ENCODE measurements at regions not wholly inside any gene's neighbourhood (a gene's known extent, or its start where the extent isn't known, plus 50 kb on each side); places are given as distances from the start of the nearest gene placed in this dataset.

- no peak for DNase-seq (ENCODE audit: low read depth in 2 of 2)
These were observed 400.2 kb upstream of the NPVF start for GRCh38 chr7:25628446-25628845.

- no peak for DNase-seq (ENCODE audit: low read depth in 2 of 2)
These were observed 404.3 kb upstream of the NPVF start for GRCh38 chr7:25632616-25633015.

- DNase-seq (ENCODE audit: low read depth in 2 of 2): no peak
These were observed 405.2 kb upstream of the NPVF start for GRCh38 chr7:25633426-25634036.

DNA sequence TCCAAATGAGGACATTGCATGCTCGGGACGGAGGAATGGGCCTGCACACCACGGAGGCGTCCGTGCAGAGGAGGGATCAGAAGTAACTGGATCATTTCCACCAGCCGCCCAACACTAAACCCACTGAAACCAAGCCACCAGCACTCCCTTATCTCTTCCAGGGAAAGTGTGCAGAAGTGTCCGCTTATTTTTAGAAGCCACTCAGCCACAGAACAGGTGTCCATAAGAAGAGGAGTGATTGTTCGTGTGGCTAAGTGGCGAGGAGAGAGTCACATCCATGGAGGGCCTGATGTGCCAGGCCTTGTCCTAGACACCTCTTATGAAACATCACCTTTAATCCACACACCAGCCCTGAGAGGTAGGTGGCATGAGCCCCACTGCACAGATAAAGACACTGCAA is 407.9 kb upstream of the NPVF start:
- DNase-seq (ENCODE audit: low read depth in 2 of 2): no peak

DNA sequence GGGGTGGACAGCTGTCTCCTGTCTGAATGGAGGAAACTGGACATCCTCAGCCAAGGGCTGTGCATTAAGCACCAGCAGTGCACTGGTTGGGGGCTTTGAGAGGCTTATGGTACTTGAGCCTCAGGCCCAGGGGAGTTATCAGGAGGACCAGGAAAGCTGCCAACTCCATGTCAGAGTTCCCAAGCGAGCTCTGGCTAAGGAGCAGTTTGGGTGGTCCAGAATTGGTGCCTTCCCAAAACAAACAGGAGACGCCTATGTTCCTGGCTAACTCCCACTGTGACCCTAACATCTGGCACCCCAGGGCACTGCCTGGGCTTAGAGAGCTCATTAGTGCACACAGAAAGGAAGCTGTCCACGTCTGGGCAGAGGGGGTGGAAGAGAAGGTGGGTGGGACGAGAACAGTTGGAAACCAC is 408.6 kb upstream of the NPVF start:
- no peak for DNase-seq (ENCODE audit: low read depth in 2 of 2)

GRCh38 chr7:25638068-25638467 is 409.8 kb upstream of the NPVF start:
- no peak for DNase-seq (ENCODE audit: low read depth in 2 of 2)

DNA sequence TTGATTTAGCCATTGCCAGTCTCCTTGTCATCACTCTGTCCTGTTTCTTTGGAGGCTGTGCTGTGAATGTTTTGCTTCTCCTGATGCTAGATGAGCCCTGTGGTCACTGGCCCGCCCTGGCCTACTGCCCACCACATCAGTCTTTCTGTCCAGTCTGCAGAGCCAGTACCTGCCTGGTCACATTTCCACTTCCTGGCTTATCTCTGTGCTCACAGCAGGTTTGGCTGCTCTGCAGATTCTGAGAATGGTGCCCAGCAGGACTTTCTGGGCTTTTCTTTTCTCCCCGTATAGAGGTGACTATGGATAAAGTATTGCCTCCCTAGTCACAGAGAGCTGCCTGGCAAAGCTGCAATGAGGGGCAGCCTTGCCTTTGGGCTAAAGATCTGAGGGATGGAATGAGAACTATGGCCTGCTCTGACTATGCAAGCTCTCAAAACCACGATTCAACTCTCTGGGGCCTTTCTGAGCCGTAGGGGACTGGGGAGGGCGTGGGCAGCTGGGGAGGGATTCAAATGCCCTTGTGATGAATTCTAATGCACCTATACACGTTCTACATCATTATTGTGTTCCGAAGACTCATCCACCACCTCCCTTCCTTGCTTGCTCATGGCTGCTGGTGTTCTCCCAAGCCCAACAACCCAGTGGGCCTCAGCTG is 410.4 kb upstream of the NPVF start:
- DNase-seq (ENCODE audit: low read depth in 2 of 2): no peak

- no peak for DNase-seq (ENCODE audit: low read depth in 2 of 2)
These were observed 414.6 kb upstream of the NPVF start for GRCh38 chr7:25642849-25643248.

DNA sequence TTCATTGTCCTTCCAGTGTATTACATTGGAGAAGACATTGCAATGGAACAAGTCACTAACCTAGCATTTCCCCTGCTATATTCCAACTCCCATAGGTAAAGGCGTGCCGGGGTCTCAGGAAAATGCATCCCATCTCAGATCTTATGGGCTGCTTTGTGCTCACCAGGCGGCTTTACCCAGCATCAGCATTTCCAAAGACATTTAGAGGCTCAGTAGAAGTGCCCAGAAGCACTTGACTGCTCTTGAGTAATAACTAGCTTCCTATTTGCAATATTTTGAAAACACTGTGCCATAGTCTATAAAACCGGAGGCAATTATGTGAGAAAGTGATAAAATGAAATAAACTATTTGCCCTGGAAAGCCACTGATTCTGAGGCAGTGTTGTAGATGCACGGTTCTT is 415.0 kb upstream of the NPVF start:
- DNase-seq (ENCODE audit: low read depth in 2 of 2): no peak

DNA sequence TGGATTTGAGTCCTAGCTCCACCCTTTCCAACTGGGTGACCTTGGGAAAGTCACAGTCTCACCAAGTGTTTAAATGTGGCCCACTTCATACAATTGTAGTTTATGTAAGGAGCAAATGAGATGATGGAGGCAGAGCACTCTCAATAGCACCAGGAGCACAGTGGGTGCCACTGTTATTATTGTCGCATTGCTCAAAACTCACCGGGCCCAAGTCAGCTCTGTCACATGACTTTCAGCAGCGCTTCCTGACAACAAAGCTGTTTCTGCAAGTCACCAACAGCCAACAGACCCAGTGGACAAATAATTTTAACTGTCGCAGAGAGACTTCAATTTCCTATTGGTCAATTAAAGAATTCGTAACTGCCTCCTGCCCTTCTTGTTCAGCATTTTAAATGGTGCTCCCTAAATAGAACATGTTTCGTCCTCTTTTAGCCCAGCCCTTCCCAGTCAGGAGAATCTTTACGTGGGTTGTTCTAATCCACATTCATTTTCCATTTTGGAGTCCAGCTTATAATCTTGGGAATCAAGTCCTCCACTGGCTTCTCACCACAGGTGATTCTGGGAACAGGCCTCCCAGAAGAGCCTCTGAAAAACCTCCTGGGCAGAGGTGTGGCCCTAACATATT is 415.6 kb upstream of the NPVF start:
- DNase-seq (ENCODE audit: low read depth in 2 of 2): no peak

DNA sequence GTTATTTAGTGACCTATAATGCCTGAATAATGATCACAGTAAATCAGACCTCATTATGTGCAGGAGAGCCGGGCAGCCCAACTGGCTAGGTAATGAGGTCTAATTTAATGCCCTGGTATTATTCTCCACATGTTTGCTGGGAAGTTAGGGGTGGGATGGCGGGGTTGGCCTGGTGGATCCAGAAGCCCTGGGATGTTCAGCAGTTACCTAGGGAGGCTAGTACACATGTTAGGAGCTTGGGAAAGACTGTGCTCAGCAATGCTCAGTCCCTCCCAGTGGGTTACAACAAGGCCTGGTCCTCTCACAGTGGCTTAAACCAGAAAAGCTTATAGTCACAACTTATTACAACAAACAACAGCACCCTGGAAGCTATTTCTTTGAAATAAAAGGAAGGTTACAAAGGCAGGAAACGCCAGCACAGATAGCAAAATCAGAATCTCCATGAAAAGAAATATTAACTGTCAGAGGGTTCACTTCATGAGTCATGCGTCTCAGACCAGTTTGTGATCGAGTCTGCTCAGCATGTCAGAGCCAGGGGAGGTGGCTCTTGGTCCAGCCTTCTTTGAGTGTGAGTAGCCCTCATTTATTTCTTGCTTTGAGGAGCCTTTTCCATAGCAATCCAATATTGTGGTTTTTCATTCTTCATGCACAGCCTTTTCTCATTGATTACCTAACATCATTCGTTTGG is 418.6 kb upstream of the NPVF start:
- no peak for DNase-seq (ENCODE audit: low read depth in 2 of 2)

DNA sequence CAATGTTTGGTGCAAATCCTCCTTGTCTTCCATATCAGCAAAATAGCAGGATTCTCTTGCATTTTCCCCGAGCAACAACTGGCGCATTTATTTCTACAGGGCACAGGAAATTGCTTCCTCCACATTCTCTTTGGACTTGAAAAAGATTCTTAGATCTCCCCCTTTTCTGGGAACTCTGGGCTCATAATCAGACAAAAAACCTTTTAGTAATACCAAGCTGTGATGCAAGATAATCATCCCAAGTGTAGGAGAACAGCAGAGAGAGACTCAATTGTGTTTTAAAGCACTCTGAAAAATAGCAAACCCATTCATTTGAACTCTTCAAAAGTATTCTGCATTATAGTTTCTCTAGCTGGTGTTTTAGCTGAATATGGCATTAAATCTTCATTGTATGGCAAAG is 419.6 kb upstream of the NPVF start:
- no peak for DNase-seq (ENCODE audit: low read depth in 2 of 2)

DNA sequence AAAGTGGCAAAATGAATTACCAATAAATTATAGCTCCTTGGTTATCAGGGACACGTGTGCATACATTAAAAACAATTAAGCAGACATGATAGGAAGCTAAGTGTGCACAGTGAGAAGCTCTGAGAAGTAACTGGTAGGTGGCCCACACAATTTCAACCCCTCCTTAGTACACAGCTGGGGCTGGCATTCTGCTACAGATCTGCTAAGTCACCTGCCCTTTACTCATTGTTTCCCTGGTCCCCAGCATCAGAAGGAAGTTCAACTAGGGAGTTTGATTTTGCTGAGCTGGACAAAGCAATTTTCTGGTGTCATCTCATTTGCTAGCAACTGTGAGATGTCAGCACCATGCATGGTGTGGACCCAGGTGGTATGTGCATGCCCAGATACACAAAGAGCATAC is 424.1 kb upstream of the NPVF start:
- no peak for DNase-seq (ENCODE audit: low read depth in 2 of 2)

DNA sequence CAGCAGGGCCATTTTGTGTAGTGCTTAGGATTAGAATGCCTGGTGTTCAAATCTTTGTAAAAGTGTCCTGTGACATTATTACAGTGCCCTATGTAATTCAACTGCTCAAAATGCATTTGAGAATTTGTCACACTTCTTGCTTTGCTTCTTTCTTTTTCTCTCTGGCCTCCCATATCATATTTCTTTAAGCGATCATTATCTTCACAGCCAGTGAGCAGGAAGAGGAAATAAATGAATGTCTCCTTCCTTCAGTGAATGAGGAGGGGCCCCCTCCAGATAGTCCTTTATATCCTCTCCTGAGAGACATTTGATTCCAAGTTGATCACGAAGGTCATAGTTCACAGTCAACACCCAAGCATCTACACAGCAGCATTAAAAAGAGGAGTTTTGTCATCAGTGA is 425.1 kb upstream of the NPVF start:
- no peak for DNase-seq (ENCODE audit: low read depth in 2 of 2)

GRCh38 chr7:25656071-25656470 is 427.8 kb upstream of the NPVF start:
- no peak for DNase-seq (ENCODE audit: low read depth in 2 of 2)

GRCh38 chr7:25656581-25657026 is 428.3 kb upstream of the NPVF start:
- DNase-seq (ENCODE audit: low read depth in 2 of 2): no peak

- DNase-seq (ENCODE audit: low read depth in 2 of 2): no peak
These were observed 430.1 kb upstream of the NPVF start for GRCh38 chr7:25658375-25658774.

DNA sequence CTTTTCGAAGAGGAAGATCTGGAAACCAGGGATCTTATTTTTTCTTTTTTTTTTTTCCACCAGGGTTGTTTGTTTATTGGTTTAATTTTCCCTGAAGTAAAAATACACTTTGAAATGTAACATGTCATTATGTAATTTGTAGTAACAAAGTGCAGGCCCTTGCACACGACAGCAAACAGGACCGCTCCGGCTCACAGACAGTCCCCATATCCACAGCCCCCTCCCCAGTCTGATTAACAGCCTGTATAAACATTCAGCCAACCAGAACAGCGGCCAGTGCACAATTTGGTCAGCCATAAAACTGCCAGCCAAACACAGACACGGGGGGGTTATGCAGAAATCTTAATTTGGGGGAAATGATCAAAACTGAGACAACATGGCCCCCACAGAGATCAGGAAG is 431.6 kb upstream of the NPVF start:
- DNase-seq (ENCODE audit: low read depth in 2 of 2): no peak

GRCh38 chr7:25662841-25663800 is 434.8 kb upstream of the NPVF start:
- no peak for DNase-seq (ENCODE audit: low read depth in 2 of 2)

GRCh38 chr7:25663877-25664276 is 435.6 kb upstream of the NPVF start:
- DNase-seq (ENCODE audit: low read depth in 2 of 2): no peak

DNA sequence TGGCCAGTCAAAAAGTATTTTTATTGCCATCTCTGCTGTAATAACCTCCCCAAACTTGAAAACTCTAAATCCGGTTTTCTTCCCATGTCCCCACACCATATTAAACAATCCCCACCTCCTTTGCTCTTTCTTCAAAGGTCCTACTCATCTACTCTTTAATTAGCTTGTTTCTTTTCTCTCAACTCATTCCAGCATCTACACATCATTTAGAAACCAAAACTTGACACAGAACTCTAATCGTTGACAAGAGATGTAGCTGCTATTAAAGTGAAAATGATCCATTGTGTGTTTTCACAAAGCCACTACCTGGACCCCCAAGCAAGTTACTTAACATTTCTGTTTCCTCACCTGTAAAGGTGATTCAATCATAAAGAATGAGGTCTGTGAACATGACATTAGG is 436.3 kb upstream of the NPVF start:
- no peak for DNase-seq (ENCODE audit: low read depth in 2 of 2)

GRCh38 chr7:25665374-25665773 is 437.1 kb upstream of the NPVF start:
- no peak for DNase-seq (ENCODE audit: low read depth in 2 of 2)
